ENCODE measurements at regions not wholly inside any gene's neighbourhood (a gene's known extent, or its start where the extent isn't known, plus 50 kb on each side); places are given as distances from the start of the nearest gene placed in this dataset.

DNA sequence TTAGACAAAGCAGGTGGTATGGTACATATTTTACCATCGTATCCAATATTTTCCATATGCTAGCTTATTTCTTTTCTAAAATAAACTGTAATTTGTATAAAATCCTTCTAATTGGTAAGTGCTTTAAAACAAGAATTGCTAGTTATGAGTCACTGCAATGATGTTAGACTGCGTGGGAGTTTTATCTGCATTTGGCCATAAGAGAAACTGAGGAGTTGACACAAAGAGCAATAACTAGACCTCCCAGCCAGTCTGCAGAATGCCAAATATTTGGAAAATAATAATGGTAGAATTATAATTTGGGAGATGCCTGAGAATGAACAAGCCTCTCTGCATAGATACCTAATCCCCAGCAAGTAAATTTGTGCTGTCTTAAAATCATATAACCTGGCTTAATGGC is 61.7 kb upstream of the PTPRR start:
- CTCF ChIA-PET, result interaction anchor here (2.2 to 2.6 kb wide), 2 partner anchors 11 to 13 kb away, joined by 6 to 8 read pairs; no protein-coding TSS in a partner anchor
- POLR2A ChIA-PET, result no interaction called here
- DNase-seq (ENCODE audit: extremely low spot score), result no peak
- TF ChIP-seq, protein P1, sequence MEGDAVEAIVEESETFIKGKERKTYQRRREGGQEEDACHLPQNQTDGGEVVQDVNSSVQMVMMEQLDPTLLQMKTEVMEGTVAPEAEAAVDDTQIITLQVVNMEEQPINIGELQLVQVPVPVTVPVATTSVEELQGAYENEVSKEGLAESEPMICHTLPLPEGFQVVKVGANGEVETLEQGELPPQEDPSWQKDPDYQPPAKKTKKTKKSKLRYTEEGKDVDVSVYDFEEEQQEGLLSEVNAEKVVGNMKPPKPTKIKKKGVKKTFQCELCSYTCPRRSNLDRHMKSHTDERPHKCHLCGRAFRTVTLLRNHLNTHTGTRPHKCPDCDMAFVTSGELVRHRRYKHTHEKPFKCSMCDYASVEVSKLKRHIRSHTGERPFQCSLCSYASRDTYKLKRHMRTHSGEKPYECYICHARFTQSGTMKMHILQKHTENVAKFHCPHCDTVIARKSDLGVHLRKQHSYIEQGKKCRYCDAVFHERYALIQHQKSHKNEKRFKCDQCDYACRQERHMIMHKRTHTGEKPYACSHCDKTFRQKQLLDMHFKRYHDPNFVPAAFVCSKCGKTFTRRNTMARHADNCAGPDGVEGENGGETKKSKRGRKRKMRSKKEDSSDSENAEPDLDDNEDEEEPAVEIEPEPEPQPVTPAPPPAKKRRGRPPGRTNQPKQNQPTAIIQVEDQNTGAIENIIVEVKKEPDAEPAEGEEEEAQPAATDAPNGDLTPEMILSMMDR (IDR thresholded peaks at IDR 0.05; ENCODE audit: control extremely low read depth, extremely low read depth, low read depth, missing control alignments), result no peak

DNA sequence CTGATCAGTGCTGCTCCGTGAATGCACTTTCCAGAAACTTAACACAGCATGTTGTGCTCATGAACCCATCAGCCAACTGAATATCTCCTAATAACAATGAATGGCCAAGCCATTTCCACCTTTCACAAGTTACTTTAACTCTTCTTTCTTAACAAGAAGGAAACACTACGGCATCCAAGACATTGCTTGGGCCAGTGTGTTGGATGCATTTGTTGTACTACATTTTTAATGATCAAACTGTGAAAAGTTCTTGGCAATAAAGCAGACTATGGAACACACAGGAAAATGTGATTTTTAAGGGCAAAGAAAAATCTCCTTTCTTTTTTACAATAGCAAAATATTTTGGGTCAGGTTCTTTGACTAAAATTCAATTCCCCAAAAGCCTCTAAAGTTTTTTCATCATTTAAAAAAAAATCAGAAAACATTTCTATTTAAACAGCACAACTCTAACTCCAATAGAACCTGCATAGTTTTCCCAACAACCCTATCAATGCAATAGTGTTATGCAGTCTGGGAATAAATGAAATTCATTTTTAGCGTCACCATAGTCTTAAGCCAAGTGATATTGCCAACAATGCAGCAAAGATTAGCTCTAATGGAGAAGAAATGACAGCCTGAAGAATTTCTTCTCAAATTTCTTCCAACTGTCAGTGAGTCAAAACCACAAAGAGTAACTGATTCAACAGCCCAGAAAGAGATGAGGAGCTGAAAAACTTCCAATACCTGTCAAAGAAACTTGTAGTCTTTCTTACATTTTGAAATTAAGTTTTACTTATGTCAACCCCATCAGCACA is 50.7 kb upstream of the PTPRR start:
- TF ChIP-seq, protein P1 (IDR thresholded peaks at IDR 0.05; ENCODE audit: control extremely low read depth, extremely low read depth, low read depth, missing control alignments), result no peak
- no peak for DNase-seq (ENCODE audit: extremely low spot score)
- POLR2A ChIA-PET, result no interaction called here
- CTCF ChIA-PET, result no interaction called here
